NCI-H69 (cell line): ENCODE measurements at regions not wholly inside any gene's neighbourhood (a gene's known extent, or its start where the extent isn't known, plus 50 kb on each side); places are given as distances from the start of the nearest gene placed in this dataset.
"Not testable (repeated sequence)": the region's sequence is repeated elsewhere in the genome, so short reads cannot be mapped to it uniquely, and the experiment has no call there.

ENCODE experiments used
- DNase-seq: peaks from one replicate; lab custom pipeline; 2025; lab: John Stamatoyannopoulos, UW

GRCh38 chr2:240240017-240240734, 99.7 kb upstream of the OTOS start:
- DNase-seq, result no peak

GRCh38 chr2:240240781-240241180, 100.3 kb upstream of the OTOS start:
- DNase-seq, result no peak

GRCh38 chr2:240241572-240241971, 101.1 kb upstream of the OTOS start:
- DNase-seq, result no peak

GRCh38 chr2:240243049-240243448, 102.6 kb upstream of the OTOS start:
- not testable (repeated sequence) for DNase-seq

- DNase-seq, result no peak
Observed at GRCh38 chr2:240244543-240244942, 104.1 kb upstream of the OTOS start.

GRCh38 chr2:240245184-240245583, 104.7 kb upstream of the OTOS start:
- no peak for DNase-seq

- DNase-seq, result no peak
Observed at GRCh38 chr2:240245706-240246105, 105.2 kb upstream of the OTOS start.

- no peak for DNase-seq
Observed at GRCh38 chr2:240246173-240246820, 105.8 kb upstream of the OTOS start.

- no peak for DNase-seq
Observed at GRCh38 chr2:240247241-240247867, 106.9 kb upstream of the OTOS start.

GRCh38 chr2:240247868-240248720, 107.6 kb upstream of the OTOS start:
- no peak for DNase-seq

- DNase-seq, result no peak
Observed at GRCh38 chr2:240248721-240249422, 108.4 kb upstream of the OTOS start.

- DNase-seq, result no peak
Observed at GRCh38 chr2:240249423-240250149, 109.1 kb upstream of the OTOS start.

- DNase-seq, result no peak
Observed at GRCh38 chr2:240250150-240250984, 109.9 kb upstream of the OTOS start.

- peak; percentile 11 for DNase-seq
Observed at GRCh38 chr2:240250985-240251847, 110.8 kb upstream of the OTOS start.

- DNase-seq, result no peak
Observed at GRCh38 chr2:240251848-240252190, 111.4 kb upstream of the OTOS start.

- no peak for DNase-seq
Observed at GRCh38 chr2:240252191-240252871, 111.9 kb upstream of the OTOS start.

GRCh38 chr2:240252872-240253511, 112.5 kb upstream of the OTOS start:
- DNase-seq, result no peak

- no peak for DNase-seq
Observed at GRCh38 chr2:240253583-240254145, 113.2 kb upstream of the OTOS start.
